HG03439 (cell line): ENCODE measurements at regions not wholly inside any gene's neighbourhood (a gene's known extent, or its start where the extent isn't known, plus 50 kb on each side); places are given as distances from the start of the nearest gene placed in this dataset.
"Not testable (repeated sequence)": the region's sequence is repeated elsewhere in the genome, so short reads cannot be mapped to it uniquely, and the experiment has no call there.

Source experiments
- ATAC-seq: cut with Tn5 transposase; IDR thresholded peaks from one replicate; pipeline ENCODE4 v1.9.1; 2021; ENCODE audit warnings: mild to moderate bottlenecking, moderate library complexity; ENCODE audit not compliant: unreplicated experiment

- no peak for ATAC-seq
Observed at GRCh38 chr5:125227333-125228095, 481.1 kb upstream of the ZNF608 start.

GRCh38 chr5:125228363-125229070, 482.1 kb upstream of the ZNF608 start:
- ATAC-seq, result no peak

GRCh38 chr5:125229556-125229955, 483.1 kb upstream of the ZNF608 start:
- no peak for ATAC-seq

DNA sequence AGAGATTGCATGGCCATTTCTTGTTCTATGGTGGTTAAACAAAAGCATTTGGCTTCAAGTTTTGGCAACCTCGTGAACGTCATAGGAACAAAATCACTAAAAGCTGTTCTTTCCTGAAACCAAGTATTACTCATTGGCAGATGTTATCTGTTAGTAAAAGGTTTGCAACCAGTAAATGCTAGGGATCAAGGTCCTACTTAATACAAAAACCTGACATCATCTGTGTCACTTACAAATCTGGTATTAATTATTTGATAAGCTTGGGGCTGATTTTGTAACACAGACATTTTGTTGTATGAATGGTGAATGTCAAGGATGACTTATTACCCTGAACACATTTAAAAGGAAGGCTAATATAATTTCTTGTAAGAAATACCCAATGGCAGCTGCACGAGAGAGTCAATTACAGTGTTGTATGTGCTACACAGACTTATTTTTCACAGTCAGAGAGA, 486.4 kb upstream of the ZNF608 start:
- ATAC-seq, result no peak

GRCh38 chr5:125233944-125234343, 487.5 kb upstream of the ZNF608 start:
- no peak for ATAC-seq

GRCh38 chr5:125236007-125236406, 489.6 kb upstream of the ZNF608 start:
- ATAC-seq, result no peak

DNA sequence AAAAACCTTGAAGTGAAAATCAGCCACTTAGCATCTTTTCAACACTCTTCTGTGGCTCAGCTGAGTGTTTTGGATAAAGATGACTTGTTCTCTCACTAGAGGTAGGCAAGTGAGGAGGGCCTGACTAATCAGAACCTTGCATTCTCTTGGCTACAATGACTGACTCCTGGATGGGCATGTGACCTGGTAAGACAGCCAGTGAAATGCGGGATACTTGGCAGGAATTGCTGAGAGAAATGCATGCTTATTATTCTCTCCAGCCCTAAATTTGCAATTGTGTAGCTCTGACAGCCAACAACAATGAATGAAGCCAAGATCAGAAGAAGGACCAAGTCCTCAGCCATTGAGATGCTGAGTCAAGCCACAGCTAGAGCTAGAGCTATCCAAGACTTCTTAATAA, 490.5 kb upstream of the ZNF608 start:
- no peak for ATAC-seq

DNA sequence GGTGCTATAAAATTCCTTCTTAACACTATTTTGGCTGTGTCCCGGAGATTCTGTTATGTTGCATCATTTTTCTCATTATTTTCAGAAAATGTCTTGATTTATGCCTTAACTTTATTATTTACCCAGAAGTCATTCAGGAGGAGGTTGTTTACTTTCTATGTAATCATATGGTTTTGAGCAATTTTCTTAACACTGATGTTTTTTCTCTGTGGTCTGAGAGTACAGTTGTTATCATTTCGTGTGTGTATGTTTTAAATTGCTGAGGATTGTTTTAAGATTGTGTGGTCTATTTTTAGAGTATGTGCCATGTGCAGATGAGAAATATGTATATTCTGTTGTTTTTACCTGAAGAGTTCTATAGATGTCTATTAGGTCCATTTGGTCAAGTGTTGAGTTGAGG, 498.1 kb upstream of the ZNF608 start:
- ATAC-seq, result no peak

- no peak for ATAC-seq
Observed at GRCh38 chr5:125245216-125245615, 498.8 kb upstream of the ZNF608 start.

DNA sequence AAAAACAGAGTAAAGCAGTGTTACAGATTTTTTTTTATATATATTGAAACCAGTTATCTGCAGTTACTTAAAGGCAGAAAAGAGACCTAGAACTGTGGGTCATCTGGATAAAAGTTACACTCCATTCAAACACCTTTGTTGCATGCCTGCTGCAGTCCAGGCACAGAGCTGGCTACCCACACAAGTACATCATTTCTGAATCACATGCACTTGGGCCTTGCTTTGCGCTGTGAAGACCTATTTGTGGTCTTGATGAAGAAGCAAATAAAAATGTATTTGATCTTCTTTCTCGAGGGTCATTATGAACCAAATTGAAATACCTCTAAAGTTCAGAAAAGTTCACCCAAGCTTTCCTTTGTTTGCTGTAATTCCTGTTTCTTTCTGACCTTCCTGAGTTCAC, 503.0 kb upstream of the ZNF608 start:
- ATAC-seq, result no peak

DNA sequence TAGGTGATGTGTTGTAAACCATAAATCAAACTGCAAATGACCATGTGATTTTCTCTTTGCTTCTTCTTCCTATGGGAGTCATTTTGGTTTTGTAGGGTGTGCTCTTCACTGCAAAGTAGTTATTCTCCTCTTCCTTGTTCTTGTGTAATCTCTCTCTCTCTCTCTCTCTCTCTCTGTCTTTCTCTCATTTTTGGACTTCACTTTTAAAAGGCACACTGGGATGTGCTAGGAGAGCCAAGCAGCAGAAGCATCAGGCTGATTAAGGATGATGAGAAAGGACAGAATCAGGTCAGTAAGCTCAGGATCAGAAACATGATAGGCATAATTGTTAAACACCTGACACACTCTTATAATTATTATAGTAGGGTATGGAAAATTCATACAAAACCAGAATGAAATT, 505.3 kb upstream of the ZNF608 start:
- no peak for ATAC-seq

- not testable (repeated sequence) for ATAC-seq
Observed at GRCh38 chr5:125253634-125254033, 507.2 kb upstream of the ZNF608 start.

DNA sequence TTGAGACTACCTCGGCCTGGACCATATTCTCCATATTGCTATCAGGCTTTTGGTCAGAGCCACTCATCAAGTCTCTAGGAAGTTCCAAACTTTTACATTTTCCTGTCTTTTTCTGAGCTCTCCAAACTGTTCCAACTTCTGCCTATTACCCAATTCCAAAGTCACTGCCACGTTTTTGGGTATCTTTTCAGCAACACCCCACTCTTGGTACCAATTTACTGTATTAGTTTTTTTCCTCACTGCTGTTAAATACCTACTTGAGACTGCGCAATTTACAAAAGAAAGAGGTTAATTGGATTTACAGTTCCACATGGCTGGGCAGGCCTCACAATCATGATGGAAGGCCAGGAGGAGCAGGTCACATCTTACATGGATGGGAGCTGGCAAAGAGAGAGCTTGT, 507.8 kb upstream of the ZNF608 start:
- ATAC-seq, result no peak

DNA sequence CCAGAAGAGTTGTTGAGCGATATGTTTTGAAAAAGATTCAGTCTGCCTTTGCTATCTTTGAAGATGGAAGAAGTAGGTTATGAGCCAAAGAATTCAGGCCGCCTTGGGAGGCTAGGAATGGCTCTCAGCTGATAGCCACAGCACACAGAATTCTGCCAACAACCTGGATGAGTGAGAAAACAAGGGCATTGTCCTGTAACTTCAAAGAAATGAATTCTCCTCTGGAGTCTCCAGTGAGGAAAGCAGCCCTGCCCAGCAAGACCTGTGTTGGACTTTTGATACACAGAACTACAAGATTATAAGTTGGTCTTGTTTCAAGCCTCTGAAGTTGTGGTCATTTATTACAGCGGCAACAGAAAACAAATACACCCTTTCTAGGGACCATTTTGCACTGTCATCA, 509.9 kb upstream of the ZNF608 start:
- no peak for ATAC-seq

GRCh38 chr5:125257057-125257972, 510.9 kb upstream of the ZNF608 start:
- no peak for ATAC-seq

DNA sequence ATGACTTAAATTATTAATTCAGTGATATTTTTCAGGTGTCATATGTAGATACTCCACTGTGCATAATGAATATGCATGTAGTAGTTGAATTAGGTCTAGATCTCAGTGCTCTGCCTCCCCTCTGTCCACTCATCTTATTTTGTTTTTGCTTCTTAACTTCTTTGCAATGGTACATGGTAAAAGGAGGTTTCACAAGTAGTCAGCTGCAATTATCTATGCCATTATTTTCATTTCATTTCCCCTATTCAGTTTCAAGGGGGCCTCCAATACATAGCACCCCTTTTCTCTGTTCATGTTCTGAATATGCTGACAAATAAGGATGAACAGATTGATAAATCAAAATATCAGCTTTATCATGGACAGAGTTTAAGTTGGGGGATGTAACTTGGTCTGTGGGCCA, 511.6 kb upstream of the ZNF608 start:
- ATAC-seq, result no peak

DNA sequence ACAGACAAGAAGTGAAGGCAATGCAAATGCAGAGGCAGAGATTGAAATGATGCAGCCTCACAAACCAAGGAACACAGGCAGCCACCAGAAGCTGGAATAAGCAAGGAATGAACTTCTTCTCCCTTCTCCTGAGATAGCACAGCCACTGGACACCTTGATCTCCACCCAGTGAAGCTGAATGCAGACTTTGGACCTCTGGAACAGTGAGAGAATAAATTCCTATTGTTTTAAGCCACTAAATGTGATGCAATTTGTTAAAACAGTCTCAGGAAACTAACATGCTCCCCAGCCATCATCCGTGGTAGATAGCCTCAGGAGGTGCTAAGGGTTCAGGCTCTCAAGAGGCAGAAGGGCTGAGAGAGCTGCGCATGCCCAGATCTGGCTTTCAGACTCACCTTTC, 512.2 kb upstream of the ZNF608 start:
- ATAC-seq, result no peak

GRCh38 chr5:125261505-125262250, 515.2 kb upstream of the ZNF608 start:
- ATAC-seq, result no peak

DNA sequence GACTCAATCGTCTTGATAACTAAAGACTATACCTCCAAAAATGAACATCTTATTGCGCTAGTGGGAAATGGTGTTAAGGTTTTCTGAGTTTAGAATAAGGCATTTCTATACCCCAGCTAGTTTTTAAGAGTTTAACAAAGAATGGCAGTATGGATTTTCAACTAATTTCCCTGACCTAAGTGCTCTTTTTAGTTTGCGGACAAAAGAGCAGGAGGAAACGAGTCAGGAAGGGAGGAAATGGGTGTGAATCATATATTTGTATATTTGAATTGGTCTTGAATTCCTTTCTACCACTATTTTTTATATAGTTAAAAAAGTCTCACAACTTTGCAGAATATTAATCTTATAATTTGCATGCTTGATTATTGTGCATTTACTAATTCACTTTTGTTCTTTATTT, 516.3 kb upstream of the ZNF608 start:
- ATAC-seq, result no peak

DNA sequence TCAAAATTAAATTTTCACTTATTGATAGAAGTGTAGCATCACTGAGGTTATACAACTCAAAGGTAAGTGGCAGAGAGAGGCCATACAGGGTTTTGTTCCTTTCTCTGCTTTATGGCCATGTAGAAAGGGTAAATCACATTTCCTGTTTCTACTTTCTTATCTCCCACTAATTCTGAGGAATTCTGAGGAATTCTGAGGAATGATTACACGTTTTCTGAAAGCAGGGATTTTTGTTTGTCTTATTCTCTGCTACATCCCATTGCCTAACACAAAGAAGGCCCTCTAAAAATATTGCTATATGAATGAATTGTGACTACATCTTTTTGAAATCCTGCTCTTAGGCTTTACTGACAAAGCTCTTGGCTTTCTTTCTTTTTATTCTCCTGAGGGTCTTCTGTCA, 516.9 kb upstream of the ZNF608 start:
- no peak for ATAC-seq

GRCh38 chr5:125266106-125266505, 519.7 kb upstream of the ZNF608 start:
- ATAC-seq, result no peak
